ENCODE measurements at regions not wholly inside any gene's neighbourhood (a gene's known extent, or its start where the extent isn't known, plus 50 kb on each side); places are given as distances from the start of the nearest gene placed in this dataset.

DNA sequence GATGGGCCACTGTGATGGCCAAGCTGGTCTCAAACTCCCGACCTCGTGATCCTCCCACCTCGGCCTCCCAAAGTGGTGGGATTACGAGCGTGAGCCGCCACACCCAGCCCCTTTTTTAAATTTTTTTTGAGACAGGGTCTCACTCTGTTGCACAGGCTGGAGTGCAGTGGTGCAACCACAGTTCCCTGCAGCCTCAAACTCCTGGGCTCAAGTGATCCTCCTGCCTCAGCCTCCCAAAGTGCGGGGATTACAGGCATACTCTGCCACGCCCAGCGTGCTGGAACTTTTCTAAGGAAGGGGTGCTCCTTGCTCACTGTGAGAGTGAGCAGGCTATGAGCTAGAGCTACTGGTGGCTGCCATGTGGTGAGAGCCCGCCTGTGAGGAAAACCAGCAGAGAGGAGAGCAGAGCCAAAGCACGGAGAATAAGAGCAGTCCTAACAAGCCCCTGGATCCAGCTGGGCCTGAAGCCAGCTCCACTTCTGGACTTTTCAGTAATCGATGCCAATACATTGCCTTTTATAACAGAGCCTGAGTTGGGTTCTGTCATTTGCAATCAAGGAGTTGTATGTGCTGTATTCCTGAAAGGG lies 75.5 kb upstream of the UNC5A start:
- no peak for DNase-seq

DNA sequence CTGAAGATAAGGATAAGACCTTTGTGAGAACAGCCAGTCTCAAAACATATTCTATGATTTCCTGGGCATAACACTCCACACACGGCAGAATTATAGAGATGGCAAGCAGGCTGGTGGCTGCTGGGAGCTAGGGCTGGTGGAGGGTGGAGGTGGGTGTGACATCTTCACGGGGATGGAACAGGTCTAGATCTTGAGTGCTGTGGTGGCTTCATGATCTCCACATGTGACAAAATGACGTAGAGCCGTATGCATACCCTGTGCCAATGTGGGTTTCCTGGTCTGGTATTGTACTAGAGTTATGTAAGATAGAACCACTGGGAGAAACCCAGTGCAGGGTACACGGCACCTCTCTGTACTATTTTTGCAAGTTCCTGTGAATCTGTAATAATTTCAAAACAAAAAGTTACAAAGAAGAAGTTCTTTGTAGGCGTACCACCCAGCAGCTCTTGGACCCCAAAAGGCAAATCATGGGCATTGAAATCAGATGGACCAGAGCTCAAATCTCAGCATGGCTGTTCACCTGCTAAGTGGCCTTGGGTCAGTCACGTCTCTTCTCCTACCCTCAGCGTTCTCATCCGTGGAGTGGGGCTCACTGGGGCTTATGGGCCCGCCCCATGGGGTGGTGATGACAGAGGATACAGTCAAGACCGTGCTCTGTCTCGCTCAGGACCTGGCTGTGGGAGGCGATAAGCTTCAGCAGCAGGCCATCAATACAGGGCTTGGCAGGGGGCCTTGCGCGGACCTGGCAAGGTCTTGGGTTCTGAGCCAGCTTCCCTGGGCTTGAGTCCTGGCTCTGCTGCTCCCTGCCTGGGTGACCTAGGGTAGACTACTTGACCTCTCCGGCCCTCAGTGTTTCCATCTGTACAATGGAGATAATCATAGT lies 74.7 kb upstream of the UNC5A start:
- no peak for DNase-seq

DNA sequence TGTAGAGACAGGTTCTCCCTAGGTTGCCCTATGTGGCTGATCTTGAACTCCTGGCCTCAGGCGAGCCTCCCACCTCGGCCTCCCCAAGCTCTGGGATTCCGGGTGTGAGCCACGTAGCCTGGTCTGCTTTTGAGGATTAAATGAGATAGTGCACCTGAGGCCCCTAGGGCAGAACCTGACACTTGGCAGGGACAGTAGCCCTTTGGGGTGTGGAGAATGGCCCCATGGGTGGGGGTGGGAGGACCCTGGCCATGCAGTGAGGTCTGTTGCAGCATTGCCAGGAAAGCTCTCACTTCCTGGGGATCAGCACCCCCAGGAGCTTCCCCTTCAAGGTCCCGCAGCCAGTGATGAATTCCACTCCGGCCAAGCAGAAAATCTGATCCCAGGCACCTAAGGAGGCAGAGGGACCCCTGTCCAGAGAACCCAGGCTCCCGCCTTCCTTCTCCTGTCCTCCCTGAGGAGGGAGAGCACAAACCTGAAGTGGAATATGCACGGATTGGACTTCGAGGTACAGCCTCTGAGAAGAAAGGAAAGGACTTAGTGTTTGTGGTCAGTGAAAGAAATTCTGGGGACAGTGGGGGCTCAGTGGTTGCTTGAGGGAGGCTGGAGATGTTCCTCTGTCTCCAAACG lies 73.9 kb upstream of the UNC5A start:
- DNase-seq = no peak

DNA sequence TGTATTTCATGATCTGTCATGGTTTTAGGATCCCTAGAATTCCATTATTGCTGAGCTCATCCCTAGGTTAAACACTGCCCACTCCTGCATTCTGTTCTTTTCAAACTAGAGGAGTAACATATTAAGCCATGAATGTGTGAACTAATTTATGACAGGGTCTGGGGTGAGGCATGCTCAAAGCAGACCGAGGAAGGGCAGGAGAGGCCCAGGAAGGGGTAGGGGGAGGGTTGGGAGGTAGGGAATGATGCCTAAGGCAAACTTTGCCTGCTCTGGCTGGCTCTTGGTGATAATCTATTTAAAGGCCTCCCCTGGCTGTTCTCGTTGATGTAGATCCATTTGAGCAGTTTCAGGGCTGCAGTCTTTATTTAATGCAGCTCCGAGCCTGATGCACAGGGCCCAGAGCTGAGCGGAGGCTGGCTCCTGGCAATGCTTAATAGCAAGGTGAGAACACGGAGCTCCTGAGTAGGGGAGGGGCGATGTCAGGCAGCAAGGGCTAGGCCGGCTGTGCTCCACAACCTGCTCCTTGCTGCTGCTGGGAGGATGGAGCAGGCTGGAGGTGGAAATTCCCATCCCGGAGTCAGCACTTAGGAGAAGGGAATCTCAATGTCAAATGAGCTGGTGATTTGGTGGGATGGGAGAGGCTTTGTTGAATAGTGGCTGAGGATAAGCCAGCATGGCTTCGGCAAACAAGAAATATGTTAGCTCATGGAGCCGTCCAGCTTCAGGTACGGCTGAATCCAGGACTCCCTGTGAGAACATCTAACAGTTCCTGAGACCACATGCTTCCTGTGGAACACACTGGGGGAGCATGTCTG lies 73.2 kb upstream of the UNC5A start:
- DNase-seq = no peak

DNA sequence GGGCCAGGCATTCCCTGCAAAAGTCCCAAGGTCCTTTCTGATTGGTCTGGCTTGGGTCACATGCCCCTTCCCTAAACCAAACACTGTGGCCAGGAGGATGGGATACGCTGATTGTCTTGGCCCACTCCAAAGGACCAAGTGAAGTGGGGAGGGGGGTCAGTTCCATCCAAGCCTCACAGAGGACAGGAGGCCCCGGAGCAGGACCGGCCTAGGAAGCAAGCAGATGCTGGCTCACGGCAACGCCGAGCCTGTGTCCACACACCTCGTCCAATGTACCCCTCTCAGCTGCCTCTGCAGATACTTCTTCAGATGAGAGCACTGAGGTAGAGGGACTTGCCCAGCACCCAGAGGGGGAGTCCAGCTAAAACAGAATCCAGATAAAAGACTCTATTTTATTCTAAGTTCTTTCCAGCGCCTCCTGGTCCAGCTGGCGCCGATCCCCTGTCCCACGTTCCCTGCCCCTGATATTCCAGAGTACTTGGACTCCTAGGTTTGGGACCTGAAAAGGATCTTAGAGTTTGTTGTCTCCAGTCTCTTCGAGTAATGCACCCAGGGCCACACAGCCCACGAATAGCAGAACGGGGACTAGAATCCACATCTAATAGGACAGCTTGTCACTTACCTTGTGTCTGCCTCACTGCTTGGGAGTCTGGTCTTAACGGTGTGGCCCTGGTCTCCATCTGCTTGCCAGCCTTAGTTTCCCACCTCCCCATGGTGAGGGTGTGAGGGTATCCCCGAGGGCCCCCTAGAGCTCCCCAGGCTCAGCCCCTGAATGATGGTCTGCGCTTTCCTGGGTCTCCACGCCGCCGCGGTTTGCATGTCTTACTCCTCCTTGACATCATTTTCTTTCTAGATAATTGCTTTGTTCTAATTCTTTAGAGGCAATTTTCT lies 72.4 kb upstream of the UNC5A start:
- no peak for DNase-seq

DNA sequence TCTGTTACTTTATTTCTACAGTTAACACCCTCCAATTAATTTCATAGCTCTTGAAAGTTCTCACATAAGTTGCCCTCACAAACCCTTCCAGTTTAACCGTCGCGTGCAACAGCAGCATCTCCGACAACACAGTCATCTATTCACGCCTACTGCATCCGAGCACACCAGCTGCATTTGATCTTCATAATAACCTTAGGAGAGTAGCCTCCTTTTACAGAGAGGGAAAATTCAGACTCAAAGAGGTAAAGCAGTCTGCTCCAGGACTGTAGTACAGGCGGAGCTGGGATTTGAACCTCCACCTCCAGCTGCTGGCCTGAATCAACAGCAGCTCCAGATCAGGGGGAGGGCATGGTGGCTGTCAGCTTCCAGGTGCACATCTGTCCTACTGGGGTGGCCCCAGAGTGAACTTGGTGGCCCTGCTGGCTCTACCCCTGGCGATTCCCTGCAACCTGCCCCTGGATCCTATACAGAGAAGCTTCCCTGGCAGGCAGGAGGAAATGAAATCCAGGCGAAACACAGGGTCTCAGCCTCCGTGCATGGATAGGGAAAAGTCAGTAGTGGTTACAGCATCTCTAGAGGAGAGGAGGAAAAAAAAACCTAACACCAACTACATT lies 71.6 kb upstream of the UNC5A start:
- no peak for DNase-seq

DNA sequence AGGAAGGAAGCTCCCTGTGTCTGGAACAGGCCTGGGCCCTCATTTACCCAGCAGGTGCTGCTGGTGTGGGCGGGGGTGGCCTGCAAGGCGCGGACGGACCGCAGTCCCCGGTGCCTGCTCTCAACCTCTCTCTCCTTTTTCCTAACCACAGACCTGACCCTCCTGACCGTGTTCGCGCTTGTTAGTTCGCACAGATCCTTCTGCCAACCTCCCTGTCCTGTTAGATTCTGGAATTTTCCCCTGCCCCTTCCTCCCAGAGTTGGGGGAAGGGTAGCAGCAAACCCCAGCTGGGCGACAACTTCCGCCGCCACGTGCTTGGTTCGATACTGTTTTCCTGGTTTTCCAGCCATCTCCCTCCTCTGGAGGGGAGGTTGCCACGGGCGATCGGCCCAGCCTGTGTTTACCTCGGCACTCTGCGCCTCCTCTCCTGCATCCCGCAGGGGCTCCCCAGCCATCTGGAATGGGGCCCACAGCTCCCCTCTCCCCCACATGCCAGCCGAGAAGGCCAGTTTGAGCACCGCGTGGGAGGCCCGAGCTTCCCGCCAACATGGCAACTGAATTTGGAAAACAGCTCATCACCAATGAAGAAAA lies 70.8 kb upstream of the UNC5A start:
- no peak for DNase-seq

DNA sequence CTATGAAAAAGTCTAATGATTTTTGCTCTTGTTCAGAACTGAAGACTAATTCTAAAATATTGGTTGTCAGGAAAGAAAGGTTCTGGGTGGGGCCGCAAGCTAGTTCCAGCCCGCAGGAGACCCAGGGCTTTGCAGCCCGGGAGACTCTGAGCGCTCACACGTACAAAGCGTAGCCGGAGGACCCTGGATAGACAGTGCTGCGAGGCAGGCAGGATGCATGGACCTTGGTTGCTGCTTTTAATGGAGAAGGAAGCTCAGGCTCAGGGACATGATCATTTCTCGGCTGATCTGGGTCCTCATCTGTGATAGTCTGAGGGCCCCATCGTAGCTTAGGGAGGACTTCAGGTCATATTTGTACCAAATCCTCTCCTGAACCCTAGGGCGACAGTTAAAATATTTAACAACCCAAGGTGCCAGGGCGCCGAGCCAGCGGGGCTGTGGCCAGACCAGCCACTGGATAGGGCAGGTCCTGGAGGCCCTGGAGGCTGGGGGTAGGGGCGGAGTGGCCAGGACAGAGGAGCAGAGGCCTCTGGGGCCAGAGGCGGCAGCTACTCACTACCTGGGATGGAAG lies 70.1 kb upstream of the UNC5A start:
- DNase-seq = no peak

DNA sequence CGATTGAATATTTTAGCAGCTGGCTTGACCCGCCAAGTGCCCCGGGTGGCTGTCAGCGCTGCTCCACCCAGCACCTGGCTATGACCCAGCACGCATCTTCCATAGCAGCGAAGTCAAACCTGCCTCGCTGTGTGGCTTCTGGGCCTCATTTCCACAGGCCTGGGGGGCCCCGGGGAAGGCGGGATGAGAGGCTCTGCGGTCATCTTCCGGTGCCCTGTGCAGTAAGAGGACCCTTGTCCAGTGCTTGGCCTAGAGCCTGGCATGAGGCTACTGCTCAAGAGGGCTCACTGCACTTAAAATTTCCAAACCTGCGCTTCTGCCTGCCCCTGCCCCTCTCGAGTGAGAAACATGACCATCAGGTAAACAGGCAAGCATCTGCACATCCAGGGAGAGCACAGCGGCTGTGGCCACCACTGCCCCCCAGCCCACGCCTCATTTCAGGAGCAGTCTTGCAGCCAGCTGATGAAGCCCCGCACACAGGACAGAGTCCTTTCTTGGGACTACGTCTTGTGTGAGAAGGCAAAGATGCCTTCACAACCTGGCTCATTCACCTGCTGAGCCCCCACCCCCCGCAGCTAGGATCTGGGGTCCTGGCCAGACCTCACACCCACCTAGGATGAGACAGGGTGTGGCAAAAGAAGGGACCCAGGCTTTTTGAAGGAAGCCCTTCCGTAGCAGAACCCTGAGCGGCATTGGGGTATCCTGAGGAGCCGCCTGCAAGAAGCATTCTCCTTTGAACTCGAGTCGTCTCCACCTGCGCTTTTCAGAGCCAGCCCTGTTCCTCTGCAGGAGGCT lies 69.5 kb upstream of the UNC5A start:
- no peak for DNase-seq

DNA sequence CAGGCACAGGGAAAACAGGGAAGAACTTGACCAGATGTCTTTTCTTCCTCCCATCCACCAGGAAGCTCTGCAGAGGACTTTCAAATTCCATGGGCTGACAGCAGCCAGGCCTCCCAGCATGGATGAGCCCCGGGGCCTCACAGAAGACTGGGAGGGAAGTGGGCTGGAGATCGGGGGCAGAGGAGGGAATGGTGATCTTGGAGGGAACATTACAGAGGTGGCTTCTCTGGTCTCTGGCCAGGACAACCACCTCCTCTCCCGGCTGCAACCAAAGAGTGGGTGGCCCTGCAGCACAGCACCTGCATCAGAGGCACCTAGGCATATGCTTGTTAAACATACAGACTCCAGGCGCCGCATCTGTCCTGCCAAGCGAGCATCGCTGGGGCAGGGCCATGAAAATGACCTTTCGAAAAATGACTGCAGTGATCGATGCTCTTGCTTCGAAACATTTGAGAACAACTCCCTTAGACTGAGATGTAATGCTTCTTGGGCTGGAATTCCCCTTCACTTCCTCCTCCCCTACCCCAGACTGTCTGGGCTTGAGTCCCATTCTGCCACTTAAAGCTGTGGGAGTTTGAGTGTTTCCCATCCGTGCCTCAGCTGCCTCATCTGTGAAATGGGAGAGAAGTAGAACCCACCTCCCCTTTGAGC lies 68.7 kb upstream of the UNC5A start:
- no peak for DNase-seq

DNA sequence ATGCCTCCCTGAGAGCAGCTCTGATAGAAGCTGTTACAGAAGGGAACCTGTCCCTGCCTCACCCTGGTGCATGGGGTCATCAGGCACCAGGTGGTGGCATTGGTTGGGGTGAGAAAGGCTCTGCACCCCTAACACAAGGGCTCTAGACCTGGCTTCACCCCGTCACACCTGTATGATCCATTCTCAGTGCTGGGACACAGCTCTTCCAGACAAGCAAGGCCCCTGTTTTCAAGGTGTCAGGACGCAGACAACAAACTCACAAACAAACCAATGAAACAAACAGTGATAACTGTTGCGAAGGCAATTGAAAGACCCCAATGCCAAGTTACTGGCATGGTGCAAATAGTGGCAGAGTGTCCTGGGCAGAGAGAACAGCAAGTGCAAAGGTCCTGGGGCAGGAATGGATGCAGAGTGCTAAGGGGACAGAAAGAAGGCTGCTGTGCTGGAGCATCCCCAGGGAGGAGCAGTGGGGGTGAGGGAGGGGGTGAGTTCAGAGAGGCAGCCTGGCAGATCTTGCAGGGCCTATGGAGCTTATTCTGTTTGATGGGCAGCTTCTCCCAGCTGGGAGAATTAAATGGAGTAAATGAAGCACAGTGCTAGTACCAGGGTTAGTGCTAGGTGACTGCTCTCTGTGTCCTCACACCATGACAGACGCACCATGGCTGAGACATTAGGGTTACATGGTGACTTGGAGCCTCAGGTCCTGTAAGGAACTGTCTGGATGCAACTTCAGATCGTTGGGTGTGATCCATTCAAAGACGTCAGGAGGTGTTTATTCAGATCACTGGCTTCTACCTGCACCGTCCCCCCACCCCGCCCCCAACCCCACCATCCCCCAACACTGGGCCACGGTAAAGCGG lies 67.9 kb upstream of the UNC5A start:
- DNase-seq = no peak

DNA sequence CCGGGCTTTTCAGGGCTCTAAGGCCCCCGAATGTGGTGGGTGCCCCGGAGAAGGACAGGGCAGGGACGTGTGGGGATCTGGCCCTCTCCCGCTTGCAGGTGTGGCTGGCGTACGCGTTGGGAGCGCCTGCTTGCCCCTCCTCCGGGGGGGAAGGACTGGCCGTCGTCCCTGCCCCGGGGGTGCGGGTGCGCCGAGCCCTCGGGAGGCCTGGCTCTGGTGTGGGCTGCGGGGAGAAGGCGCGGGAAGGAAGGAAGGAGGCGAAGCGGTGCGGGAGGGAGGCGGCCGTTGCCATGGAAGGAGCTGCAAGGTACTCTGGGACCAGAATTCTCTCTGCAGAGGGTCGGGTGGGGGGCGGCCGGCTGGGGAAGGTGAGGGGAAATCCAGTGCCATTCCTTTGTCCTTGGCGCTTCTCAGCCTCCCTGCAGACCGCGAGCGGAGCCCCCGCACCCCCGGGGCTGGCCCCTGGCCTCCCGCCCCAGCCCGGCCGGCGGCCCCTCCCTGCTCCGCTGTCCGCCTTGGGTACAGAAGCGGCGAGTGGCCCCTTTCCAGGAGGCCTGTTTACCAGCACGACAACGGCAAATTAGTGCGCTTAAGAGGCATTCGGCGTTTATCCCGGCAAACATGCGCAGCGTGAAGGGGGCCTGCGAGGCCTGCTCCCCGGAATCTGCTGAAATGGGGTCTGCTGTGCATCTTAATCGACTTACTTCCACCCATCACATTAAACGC lies 67.1 kb upstream of the UNC5A start:
- no peak for DNase-seq

DNA sequence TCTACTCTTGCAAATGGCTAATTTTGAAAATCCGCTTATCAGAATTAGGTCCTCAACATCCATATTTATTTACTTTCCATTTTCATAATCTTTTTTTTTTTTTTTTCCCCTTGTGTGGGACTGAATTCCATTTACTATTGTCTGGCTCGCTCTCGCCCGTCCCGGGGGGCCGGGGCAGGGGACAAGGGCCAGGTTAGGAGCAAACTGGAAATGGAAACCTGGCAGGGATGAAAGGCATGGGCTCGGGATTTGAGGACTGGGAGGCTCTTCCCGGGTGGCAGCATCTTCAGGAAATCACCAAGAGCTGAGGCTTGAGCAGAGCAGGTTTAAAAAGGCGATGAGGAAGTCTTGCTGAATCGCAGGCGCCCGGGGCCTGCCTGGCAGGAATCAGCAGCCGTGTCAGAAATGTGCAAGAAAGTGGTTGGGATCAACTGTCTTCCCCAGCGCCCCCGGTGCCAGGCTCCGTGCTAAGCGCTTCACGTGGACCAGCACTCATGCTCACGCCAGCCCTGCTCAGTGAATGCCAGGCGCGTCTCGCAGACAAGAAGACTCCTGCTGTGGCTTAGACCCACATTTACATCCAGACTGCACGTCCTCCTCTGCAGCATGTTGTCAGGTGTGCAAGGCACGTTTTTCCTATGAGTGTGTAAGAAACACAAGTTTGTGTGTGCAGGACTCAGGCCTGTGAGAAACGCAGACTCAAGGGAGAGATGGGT lies 66.3 kb upstream of the UNC5A start:
- DNase-seq = no peak

DNA sequence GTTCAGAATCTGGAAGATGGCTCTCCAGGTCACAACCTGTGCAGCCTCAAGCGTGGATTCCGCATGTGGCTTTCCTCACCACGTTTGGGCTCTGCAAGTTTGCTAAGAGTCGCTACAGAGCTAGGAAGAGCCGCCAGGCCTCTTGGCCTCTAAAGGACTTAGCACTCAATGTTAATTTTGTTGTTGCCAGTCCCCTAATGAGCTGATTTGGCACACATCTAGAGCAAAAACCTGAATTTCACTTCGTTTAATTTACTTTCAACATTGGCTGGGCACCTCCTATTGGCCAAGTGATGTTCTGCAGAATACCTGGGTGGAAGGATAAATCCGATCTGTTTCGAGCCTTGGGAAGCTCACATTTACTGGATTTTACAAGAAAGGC lies 65.8 kb upstream of the UNC5A start:
- no peak for DNase-seq

DNA sequence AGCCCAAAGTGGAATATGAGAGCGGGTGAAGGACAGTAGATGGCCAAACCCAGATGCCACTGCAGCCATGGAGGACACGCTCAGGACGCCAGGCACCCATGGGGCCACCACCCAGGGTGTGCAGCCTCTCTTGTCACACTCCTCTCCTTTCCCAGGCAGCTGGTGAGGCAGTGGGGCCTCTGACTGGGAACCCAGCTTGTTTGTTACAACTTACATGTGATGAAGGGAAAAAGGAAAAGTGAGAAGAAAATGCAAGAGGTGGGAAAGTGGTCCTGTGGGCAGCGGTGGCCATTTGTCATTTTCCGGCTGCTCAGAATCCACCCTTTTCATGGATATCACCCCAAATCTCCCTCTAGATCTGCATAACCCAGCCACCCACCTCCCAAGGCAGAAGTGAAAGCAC lies 62.7 kb upstream of the UNC5A start:
- DNase-seq = no peak

DNA sequence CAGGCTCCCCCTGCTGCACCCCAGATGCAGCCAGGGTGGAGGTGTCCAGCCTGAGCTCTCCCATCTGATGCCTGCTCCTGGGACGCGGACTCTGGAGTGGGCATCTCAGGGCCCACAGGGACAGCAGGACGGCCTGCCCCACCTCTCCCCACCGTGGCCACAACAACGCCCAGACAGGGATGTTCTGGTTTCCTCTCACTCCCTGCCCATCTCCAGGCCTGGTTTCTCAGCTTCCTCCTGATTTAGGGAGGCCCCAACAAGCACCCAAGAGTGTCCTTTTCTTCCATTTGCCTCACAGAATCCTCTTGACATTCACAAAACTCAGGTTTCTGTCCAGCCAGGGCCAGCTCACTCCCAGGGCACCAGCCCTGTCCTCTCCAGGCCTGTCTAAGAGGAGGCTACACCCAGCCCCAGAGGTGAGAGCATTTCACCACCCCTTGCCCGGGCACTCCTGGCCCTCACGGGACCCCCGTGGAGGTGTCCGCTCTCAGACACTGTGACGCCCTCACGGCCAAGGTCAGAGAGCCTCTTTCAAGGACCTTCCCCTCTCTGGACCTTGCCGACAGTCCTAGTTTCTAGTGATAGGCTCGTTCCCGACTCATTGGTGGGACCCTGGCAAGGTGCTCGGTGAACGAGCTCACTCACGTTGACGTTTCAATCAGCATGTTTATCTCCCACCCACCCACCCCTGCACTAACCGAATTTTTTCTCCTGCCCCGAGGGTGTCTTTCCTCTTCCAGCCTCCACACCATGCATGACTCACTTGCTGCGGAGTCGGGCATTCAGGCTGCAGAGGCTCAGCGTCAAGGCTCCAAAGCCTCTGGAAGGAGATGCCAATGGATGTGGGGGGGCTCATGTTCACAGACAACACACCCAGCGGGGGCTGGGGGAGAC lies 62.0 kb upstream of the UNC5A start:
- no peak for DNase-seq

Measured in NCI-H1105 (cell line).